ENCODE measurements at regions not wholly inside any gene's neighbourhood (a gene's known extent, or its start where the extent isn't known, plus 50 kb on each side); places are given as distances from the start of the nearest gene placed in this dataset.
"Not testable (repeated sequence)": the region's sequence is repeated elsewhere in the genome, so short reads cannot be mapped to it uniquely, and the experiment has no call there.

DNA sequence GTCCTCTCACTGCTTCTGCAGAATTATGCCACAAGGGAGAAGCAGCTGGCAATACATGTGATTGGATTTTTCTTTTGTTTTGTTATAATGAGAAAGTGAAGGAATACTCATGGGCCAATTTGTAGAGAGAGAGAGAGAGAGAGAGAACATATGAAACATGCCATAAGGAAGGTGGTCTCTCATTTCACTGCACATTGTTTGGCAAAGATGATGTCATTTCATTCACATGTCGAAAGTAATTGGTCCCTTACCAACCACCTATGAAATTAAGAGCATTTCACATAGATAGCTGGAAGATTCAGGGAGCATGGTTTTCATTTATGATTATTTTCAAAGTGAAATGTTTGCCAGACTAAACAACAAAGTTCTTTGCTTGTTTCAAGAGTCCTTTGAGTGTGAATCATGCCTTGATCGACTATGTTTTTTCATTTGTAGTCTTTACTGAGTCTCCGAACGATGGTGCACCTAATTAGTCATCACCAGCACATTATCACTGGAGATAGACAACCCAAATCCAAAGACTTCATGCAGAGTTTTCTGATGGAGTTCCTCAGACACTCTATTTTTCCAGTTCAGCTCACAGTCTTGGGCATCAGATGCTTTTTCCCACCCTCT, 130.1 kb upstream of the ZEB1 start:
- no peak for DNase-seq

DNA sequence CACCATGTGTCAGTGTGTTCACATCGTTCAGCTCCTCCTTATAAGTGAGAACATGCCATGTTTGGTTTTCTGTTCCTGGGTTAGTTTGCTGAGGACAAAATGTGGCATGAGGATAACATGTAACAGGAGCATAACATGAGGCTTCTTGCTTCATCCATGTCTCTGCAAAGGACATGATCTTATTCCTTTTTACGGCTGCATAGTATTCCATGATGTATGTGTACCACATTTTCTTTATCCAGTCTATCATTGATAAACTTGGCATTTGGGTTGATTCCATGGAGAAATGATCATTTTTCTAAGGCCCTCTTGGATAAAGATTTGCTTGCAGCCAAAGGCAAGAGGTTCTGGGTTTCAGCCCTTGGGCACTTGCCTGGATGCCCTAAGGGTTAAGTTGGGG, 128.5 kb upstream of the ZEB1 start:
- DNase-seq = no peak

DNA sequence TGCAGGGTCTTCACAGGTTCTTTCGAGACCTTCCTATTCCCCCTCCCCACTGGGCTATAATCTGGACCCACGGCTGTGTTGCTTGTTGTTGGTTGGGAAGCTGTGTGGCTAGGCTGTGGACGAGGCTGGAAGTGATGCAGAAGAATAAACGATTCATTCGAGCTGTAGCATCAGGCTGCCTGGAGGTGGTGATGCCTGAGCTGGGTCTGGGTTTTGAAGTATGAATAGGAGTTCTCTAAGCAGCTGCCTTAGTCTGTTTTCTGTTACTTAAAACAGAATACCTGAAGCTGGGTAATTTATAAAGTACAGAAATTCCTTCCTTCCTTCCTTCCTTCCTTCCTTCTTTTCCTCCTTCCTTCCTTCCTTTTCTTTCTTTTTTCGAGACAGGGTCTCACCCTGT, 126.5 kb upstream of the ZEB1 start:
- no peak for DNase-seq

DNA sequence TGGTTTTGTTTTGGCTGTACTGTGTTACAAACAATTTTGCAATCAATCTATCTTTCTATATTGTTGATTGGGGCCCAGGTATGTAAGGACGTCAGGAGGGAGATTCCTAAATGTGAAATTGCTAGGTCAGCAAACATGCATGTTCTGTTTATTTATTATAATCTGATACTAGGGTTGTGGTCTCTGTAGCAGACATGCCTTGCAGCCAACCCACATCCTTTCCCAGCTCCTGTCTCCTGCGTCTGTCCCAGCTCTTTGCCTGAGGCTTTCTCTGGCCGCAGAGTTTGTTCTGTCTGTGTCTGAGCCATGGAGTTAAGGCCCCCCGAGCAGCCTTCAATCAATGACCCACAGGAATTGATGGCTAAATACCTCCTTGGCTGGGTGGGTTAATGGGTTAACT, 124.0 kb upstream of the ZEB1 start:
- DNase-seq = no peak

DNA sequence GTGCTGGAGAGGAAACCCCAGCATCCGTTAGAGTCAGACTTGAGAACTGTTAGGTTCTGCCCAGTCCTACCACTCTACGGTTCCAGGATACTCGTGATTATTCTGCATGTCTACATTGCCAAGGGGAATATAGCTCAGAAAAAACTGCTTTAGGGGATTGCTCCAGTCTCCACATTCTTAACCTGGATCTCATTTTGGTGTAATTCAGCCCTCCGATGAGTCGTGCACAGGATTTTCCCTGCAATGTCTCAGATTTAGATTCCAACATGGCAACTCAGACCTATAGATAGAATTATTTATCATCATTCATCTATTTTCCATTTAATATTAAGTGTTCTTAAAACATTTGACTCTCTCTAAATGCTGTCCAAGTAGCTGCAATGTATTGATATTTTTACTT, 121.1 kb upstream of the ZEB1 start:
- DNase-seq = no peak

DNA sequence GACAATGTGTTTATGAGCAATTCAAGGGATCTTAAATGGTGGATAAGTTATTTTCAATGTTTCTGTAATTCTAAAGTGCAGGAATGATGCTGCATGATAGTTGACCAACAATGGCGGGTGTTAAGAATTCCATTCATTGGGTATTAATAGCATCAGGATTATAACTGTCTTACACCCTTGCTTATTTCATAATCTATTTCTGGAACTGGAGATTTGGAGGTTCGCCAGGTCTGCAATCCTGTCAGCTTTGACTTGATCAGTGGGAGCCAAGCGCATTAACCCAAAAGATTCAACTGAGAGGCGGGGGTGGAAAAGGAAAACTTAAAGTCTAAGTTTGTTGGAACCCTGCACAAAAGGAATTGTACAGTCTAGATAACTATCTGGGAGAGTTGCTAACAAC, 114.9 kb upstream of the ZEB1 start:
- no peak for DNase-seq

DNA sequence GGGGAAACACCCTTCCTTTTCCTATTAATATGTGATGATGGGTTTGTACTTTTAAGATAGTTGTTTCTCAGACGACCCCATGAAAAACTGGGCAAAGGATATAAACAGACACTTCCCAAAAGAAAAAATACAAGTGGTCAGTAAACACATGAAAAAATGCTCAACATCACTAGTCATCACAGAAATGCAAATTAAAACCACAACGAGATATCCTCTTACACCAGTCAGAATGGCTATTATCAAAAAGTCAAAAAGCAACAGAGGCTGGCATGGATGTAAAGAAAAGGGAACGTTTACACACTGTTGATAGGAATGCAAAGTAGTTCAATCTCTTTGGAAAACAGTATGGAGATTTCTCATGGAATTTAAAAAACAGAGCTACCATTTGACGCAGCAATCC, 111.4 kb upstream of the ZEB1 start:
- no peak for DNase-seq

DNA sequence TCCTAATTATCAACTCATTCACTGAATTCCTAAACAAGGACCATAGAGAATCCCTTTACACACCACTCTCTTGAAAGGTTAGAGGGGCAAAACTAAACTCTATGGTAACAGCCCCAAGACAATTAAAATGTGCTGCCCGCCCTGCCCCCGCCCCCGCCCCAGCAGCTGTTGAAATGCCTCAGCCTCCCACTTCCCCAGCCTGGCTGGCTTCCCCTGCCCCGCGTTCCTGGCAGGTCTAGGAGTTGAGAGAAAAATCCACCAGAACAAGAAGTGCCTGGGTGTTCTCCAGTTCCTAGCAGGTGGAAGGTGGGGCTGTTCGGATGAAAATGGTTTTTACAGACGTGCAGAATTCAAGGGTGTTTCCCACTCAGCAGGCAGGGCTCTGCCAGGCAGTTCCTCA, 109.5 kb upstream of the ZEB1 start:
- DNase-seq = no peak

DNA sequence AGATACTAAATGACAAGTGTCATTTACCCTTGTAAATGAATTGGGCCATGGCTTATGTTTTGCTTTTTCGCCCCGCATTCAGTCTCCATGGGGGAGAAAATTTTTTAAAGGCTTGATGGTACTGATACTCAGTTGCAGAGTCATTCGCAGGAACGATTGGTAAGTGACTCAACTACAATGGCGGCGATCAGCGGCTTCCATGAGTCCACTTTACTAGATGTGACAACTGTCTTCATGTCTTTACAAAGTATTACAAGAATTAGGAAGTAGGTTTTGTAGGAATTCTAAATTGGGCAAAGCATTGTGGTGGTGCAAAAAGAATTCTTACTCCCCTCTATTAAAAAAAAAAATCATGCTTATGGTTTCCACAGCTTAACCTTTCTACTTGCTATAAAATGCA, 108.8 kb upstream of the ZEB1 start:
- DNase-seq = no peak

DNA sequence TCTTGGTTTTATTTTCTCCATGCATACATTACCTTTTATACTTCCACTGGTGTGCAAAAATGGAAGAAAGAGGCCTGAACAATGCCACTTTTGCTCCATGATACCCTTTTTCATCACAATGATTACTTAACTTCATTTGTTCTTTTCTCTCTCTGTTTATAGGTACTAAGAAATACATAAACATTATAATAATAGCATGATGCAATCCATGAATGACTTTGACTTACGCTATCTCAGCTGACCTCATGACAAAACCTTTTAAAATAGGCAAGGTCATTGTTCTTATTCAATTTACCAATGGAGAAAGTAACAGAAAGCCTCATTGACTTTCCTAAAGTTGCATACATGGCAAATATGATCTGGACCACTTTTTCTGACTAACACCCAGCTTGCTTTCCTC, 105.1 kb upstream of the ZEB1 start:
- no peak for DNase-seq

DNA sequence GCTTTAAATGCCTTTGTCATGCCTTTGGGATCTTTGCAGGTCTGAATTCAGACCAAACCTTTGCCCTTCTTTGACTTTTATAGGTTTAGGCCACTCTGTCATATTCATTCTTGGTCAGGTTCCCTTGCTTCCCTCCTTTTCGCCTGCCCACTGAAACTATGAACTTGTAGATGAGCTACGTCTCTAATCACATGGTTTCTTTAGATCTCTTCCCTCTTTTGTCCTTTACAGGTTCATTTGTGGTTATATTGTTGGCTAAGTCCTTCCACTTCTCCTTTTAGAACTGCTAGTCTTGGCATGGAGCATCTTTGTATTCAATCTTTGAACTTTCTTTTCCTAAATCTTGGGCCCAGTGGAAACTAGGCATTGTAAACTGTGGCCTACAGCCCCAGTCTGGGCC, 104.0 kb upstream of the ZEB1 start:
- DNase-seq = no peak

DNA sequence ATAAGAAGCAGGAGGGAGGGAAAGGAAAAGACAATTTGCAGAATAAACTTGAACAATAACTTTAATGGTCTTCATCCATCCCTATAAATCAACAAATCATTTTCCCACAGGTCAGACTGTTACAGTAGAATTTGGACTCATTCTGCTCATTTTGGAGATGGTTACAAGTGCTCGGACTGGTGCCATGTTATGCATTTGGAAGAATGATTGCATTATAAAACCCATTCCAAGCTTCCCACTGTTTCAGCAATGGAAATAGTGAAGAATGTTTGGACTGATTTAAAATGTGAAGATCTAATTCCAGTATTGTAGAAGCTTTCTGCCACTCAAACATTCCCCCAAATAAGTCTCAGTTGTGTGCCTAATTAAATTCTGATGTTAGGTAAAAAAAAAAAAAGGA, 99.7 kb upstream of the ZEB1 start:
- no peak for DNase-seq

DNA sequence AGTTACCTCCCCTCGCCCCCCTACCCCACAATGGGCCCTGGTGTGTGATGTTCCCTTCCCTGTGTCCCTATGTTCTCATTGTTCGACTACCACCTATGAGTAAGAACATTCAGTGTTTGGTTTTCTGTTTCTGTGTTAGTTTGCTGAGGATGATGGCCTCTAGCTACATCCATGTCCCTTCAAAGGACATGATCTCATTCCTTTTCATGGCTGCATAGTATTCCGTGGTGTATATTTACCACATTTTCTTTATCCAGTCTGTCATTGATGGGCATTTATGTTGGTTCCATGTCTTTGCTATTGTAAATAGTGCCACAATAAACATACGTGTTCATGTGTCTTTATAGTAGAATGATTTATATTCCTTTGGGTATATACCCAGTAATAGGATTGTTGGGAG, 90.2 kb upstream of the ZEB1 start:
- DNase-seq = not testable (repeated sequence)

DNA sequence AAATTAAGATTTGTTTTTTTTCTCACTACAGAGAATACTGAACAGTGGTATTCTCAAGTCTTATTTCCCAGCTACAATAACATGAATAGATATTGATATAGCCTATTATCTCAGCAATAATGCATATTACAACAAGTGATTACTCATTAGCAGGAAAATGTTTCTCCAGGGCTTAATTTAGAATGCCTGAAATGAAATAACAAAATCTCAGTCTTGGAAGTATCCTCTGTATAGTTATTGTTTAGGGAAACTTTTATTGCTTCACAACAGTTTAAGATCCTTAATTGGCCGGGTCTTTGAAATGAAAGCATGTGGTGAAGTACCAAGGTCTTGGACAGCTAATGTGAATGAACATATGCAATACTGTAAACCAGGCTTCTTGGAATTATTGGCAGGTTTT, 79.1 kb upstream of the ZEB1 start:
- DNase-seq = no peak

DNA sequence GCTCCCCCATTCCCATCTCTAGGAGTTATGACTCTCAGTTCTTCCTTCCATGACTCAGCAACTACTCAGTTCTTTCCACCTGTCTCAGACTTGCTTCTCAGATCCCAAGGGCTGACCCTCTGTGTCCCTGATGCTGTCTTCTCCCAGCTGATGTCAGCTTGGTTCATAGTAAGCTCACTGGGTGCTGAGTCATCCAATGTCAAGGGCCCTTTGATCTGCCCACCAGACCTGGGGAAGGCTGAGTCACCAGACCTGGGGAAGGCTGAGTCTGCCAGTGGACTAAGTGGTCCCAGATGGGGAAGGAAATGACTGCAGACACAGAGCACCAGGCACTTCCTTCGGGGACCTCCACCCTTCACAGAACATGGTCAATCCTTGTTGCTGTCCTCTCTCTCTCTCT, 76.1 kb upstream of the ZEB1 start:
- DNase-seq = no peak

DNA sequence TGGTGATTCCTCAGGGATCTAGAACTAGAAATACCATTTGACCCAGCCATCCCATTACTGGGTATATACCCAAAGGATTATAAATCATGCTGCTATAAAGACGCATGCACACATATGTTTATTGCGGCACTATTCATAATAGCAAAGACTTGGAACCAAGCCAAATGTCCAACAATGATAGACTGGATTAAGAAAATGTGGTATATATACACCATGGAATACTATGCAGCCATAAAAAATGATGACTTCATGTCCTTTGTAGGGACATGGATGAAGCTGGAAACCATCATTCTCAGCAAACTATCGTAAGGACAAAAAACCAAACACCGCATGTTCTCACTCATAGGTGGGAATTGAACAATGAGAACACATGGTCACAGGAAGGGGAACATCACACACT, 67.9 kb upstream of the ZEB1 start:
- not testable (repeated sequence) for DNase-seq

DNA sequence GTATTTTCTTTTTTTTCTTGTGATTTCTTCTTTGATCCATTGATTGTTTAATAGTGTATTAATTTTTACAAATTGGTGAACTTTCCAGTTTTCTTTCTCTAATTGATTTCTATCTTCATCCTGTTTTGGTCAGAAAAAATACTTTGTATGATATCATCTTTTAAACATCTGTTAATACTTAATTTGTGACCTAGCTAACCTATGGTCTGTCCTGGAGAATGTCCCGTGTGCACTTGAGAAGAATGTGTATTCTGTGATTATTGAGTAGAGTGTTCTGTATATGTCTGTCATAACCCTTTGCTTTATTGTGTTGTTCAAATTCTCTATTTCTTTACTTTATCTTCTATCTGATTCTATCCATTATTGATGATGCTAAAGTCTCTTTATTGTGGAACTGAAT, 65.8 kb upstream of the ZEB1 start:
- DNase-seq = no peak

DNA sequence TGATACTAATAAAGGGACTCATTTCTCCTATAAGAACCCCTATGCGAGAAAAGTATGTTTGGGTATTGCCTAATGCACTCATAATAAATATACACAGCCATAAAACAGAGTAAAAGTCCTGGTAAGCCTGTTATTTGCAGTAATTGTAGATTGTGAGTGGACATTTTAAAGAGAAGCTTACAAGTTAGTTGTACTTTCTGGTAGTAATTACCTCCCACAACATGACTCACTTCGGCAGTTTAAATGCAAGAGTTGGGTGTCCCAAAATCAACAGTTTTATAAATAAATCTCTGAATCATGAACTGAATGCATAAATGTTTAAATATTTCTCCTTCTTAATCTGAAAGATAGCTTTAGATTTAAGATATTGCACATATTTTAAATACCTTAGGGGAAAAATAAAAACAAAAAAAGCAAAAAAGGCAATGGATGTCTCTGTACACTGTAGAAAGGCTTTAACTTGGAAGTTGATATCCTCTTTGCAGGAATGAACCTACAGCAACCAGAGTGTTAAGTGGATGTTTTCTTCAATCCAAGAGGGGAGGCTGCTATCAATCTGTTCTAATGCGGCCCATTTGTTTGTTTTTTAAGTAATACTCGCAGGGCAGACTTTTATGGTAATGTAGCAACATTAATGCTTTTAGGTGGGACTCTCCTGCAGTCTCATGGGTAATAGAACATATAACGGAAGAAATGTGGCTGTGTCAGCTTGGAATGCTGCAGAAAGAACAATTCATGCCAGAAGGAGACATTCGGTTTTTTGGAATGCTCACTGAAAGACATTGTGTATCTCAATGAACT, 57.3 kb upstream of the ZEB1 start:
- no peak for DNase-seq

DNA sequence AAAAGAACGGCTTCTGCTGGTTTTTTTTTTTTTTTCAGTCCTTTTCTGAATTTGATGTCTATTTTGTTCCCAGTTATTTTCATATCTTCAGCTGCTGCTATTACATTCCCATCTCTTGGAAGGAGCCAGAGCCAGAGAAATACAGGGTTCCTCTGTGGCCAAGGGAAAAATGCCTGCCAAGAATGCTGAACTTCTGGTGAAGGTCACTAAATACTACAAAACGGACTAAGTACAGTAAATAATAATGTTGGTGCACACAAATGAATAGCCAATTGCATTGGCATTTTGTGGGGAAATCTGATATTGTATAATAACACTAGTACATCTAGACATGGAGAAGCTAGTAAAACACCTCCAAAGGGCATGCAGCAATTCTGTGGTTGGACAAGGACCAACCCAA, 56.3 kb upstream of the ZEB1 start:
- DNase-seq = no peak

DNA sequence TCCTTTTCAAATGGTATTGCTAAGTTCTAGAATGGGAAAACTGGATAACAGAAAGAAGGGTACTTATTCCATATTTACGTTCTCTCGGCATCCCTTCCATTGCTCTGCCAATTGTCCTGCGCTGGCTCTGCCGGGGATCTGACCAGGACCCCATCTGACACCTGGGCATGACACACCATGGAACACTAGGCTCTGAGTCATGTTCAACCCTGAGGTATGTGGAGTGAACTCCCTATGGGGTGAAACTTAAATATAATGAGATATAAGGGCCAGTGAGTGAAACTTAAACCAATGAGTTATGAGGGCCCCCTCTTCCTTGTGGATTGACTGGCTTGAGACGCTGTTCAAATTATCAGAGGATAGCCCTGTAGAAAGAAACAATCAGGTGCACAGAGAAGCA, 55.1 kb upstream of the ZEB1 start:
- DNase-seq = no peak

DNA sequence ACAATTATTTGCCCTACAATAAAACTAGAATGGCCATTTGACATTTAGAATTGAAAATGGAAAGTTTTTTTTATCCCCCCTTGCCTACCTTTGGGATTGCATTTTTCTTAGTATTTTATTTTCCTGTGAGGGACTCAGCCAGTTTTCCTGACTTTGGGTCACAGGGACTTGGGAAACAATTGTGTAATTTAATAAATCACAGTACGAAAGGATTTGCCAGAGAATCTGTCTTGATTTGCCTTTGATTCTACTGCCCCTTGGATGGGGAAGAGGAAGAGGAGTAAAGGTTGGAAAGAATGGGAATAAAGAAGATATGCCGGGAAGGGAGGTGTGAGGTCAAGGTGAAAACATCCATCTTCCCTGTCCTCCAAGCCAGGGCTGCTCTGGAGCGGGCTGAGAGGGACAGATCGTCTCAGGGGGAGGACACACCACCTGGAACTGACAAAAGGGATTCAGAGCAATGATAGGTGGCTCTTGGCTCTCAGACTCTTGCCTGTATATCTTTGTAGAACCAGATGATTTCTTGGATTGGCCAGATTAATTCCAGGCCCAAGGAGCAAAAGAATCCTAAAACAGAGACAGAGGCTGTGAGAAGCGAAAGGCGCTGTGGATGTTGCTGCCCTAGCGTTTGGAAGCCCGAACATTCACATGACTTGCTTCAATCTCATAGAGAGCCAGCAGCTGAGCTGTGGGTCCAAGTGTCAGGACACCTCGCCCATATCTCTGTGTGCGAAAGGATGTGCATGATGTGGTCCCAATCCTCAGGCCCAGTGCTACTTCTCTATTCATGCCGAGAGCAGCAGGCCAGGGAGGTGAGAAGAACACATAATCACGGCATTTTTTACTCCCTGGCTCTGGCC, 50.3 kb upstream of the ZEB1 start:
- no peak for DNase-seq

All from NCI-H1048 (cell line).